Mesodermal cell (in vitro differentiated cells): ENCODE measurements at regions not wholly inside any gene's neighbourhood (a gene's known extent, or its start where the extent isn't known, plus 50 kb on each side); places are given as distances from the start of the nearest gene placed in this dataset.

Experiments
- H3K27ac ChIP-seq: 2 replicates; pipeline ENCODE4 v1.7.0; 2013; ENCODE audit warnings: mild to moderate bottlenecking, low read depth, low read length, moderate library complexity; ENCODE audit not compliant: severe bottlenecking
- H3K36me3 ChIP-seq: 2 replicates; pipeline ENCODE4 v1.7.1; 2013; ENCODE audit warnings: mild to moderate bottlenecking, low read length, moderate library complexity; ENCODE audit not compliant: control insufficient read depth, insufficient read depth
- H3K4me1 ChIP-seq: one replicate; pipeline ENCODE4 v1.7.1; 2013; ENCODE audit warnings: mild to moderate bottlenecking, low read length; ENCODE audit not compliant: insufficient read depth, control insufficient read depth, poor library complexity, severe bottlenecking
- H3K4me3 ChIP-seq: 2 replicates; pipeline ENCODE4 v1.7.0; 2013; ENCODE audit warnings: low read length, control low read depth, mild to moderate bottlenecking; ENCODE audit not compliant: insufficient read depth, poor library complexity, severe bottlenecking; ENCODE audit errors: extremely low read depth
- H3K9me3 ChIP-seq: 2 replicates; pipeline ENCODE4 v1.7.1; 2013; ENCODE audit warnings: mild to moderate bottlenecking, low read length, moderate library complexity; ENCODE audit not compliant: control insufficient read depth
- WGBS, 2 experiments: methylation state at CpG; one replicate each; pipeline ENCODE4 v1.1.5; 2013; ENCODE audit warnings: missing lambda C conversion rate in 2 of 2; ENCODE audit not compliant: insufficient coverage in 2 of 2; 5-methylcytosine and 5-hydroxymethylcytosine counted together

DNA sequence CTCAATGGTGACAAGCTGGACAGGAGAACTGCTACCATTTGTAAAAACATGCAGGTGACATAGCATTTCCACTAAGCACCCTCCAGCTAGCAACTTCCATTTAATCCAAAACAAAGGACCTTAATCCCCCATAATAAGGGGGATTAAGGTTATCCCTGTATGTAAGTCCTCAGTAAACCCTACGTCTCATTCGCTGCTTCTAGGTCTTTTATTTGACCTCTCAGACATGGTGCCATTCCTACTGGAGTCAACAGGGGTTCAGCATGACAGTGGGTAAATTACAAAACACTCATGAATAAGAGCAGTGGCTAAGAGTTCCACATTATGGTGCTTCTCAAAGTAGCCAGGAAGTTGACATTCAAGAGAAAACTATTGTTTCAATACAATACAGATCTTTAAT, 121.8 kb upstream of the CAV2 start:
- Histone ChIP-seq H3K4me1 (no peaks in the 10 kb centered on the region), H3K4me3 (no peak overlapping the region), H3K36me3 (no peaks in the 10 kb centered on the region), H3K27ac (no peak overlapping the region), H3K9me3 (no peaks in the 10 kb centered on the region)
- 86 to 100% methylated on average over 2 of the region's 2 CpGs for whole genome bisulfite sequencing, 2 experiments

DNA sequence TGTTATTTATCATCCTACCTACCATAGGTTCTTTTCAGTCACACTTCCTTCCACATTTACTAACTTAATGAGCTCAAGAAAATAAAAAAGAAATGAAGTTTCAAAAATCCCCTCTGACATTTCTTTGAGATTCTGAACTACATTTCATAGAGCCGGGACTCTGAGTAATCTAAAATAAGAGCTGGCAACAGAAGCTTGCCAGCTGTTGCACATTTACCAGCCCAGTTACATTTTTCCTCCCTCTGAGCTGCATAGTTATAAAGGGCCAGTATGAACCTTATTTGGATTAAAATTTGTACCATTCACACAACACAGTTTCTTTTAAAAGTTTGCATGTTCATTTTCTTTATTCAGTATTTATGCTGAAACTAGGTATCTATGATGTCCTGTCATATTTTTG, 119.5 kb upstream of the CAV2 start:
- no peaks in the 10 kb centered on the region for H3K4me1 ChIP-seq
- WGBS, 2 experiments, result 100% methylated on average over 1 of the region's 1 CpG; no CpG with 5 or more reads in 1 of the 2 experiments
- no peak overlapping the region for H3K27ac ChIP-seq
- H3K4me3 ChIP-seq, result no peak overlapping the region
- H3K36me3 ChIP-seq, result no peaks in the 10 kb centered on the region
- H3K9me3 ChIP-seq, result no peaks in the 10 kb centered on the region

DNA sequence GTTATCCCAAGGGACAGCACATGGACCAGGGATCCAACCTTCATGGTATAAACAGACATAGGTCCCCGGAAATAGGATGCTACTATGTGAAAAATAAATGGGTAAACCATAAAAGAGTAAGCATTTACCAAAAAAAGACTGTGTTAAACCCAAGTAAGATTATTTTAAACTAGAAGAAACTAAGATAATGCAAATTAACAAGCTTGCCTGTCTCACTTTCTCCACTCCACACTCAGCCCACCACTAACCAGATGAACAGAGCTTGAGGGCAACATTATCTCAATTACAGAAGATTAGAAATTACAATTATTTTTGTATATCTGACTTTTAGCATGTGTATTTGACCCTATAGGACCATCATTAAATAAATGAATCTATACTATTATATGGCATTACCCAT, 117.2 kb upstream of the CAV2 start:
- Histone ChIP-seq H3K9me3 (no peaks in the 10 kb centered on the region), H3K36me3 (no peaks in the 10 kb centered on the region), H3K27ac (no peak overlapping the region), H3K4me3 (no peak overlapping the region), H3K4me1 (no peaks in the 10 kb centered on the region)
- WGBS, 2 experiments, result no CpG with 5 or more reads among the region's 1 CpG

DNA sequence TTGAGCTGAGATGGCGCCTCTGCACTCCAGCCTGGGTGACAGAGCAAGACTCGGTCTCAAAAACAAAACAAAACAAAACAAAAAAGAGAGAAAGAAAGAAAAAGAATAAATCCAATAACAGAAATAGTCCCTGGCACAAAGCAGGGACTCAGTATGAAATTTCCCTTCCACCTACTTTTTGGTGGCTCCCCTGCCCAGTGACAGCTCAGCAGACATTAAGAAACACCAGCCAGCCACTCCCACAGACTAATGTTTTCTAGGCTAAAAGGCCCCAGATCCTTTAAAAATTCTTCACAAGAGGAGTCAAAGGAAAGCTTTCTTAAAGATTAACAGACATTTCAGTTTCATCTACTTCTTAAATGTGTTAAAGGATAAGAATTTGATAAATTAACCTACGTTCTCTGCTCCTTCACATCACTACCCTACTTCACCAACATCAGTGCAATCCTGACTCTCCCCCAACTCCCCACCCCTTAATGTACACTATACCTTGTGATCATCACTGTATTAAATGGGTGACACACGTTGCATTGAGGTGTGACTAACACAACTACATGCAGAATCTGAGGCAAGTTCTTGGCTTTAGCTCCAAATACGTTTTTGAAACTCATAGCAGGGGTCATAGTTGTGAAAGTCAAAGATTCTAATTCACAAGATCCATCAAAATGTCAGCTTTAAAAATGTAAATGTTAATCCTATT, 114.5 kb upstream of the CAV2 start:
- Histone ChIP-seq H3K36me3 (no peaks in the 10 kb centered on the region), H3K4me3 (no peak overlapping the region), H3K27ac (no peak overlapping the region), H3K9me3 (no peaks in the 10 kb centered on the region), H3K4me1 (no peaks in the 10 kb centered on the region)
- WGBS, 2 experiments, result 33 to 60% methylated on average over 1 of the region's 5 CpGs

DNA sequence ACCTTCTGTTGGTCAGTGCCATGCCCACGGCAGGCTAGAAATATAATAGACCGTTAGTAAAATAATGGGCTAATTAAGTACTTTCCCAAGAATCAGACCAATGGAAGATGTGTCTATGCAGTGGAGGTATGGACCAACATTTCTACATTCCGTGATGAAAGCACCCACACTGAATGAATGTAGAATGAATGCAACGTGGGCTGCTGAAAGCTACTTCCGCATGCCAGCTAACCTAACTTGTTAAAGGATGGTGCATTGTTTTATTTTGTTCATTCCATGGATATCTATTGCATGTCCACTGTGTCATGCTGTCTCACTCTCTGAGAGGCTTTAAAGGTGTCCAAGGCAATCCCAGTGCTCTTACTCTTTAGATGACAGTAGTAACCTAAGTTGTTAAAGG, 112.9 kb upstream of the CAV2 start:
- Histone ChIP-seq H3K36me3 (no peaks in the 10 kb centered on the region), H3K4me3 (no peak overlapping the region), H3K4me1 (no peaks in the 10 kb centered on the region), H3K27ac (no peak overlapping the region), H3K9me3 (no peaks in the 10 kb centered on the region)
- 92 to 93% methylated on average over 2 to 4 of the region's 5 CpGs for WGBS, 2 experiments

DNA sequence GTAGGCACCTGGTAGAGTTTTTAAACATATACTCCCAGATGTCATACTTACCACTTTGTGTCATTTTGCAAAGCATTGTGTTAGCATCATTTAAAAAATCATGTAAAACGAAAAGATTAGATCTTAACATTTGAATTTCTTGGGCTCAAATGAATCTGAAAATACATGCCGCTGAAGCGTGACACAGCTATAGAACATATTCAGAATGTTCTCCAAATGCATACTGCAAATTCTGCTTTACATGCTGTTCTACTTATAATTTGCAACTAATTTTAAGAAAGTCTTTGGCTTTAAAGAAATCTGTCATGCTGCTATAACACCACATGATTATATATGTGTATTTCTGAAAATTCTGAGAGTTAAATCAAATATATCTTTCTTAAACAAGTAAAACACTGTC, 109.2 kb upstream of the CAV2 start:
- Histone ChIP-seq H3K4me3 (no peak overlapping the region), H3K4me1 (peaks cover 25% of the 10 kb centered on the region), H3K27ac (no peak overlapping the region), H3K9me3 (no peaks in the 10 kb centered on the region), H3K36me3 (no peaks in the 10 kb centered on the region)
- WGBS, 2 experiments, result 80 to 94% methylated on average over 3 of the region's 3 CpGs

DNA sequence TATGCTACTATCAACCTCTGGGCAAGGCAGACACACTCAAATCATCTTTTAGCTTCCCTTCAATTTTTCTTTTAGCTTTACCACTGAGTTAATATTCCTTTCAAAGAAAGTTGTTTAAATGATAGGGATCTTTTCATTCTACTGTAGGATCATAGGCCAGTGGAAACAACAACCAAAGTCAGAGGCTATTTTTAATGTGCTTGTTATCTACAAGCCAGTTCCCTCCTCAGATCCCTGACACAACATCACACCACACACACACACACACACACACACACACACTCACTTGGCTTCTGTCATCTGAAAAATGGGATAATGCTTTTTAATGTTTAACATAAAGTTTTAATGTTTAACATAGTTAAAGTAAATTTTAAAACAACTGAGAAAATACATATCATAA, 106.7 kb upstream of the CAV2 start:
- Histone ChIP-seq H3K4me3 (no peak overlapping the region), H3K27ac (no peak overlapping the region), H3K4me1 (peaks cover 34% of the 10 kb centered on the region), H3K9me3 (no peaks in the 10 kb centered on the region), H3K36me3 (no peaks in the 10 kb centered on the region)

DNA sequence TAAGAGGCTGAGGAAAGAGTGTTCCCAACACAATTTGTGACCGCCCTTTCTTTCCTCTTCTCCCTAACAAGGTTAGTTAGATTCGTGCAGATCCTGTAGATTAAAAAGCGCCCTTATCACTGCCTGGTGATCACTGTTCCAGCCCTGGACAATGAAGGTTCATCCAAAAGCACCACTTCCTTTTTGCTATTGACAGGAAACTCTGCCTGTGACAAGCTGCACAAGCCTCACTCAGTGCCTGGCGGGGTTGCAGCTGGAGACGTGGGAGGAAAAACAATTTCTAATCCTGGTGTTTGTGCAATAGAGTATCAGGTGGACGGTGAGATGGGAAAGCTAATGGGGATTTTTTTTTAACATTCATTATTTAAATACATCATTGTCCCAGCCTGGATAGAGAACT, 105.9 kb upstream of the CAV2 start:
- Histone ChIP-seq H3K4me1 (peaks cover 36% of the 10 kb centered on the region), H3K27ac (peak overlapping the region; percentile 58), H3K9me3 (peaks cover 7% of the 10 kb centered on the region), H3K4me3 (no peak overlapping the region), H3K36me3 (no peaks in the 10 kb centered on the region)
- 78 to 82% methylated on average over 2 to 3 of the region's 6 CpGs for WGBS, 2 experiments

DNA sequence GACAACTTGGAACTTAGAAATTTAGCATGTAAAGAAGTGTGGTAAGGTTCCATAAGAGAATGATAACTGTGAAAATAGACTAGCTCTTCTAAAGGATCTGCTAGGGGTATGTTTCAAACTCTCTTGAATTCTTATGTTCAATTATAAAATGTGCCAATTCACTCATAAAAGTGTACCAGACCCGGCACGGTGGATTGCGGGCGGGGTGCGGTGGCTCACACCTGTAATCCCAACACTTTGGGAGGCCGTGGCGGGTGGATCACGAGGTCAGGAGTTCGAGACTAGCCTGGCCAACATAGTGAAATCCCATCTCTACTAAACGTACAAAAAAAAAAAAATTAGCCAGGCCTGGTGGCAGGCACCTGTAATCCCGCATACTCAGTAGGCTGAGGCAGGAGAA, 105.4 kb upstream of the CAV2 start:
- H3K27ac ChIP-seq, result no peak overlapping the region
- H3K36me3 ChIP-seq, result no peaks in the 10 kb centered on the region
- H3K4me1 ChIP-seq, result peaks cover 37% of the 10 kb centered on the region
- 85 to 96% methylated on average over 8 to 10 of the region's 11 CpGs for WGBS, 2 experiments
- no peak overlapping the region for H3K4me3 ChIP-seq
- peaks cover 9% of the 10 kb centered on the region for H3K9me3 ChIP-seq

DNA sequence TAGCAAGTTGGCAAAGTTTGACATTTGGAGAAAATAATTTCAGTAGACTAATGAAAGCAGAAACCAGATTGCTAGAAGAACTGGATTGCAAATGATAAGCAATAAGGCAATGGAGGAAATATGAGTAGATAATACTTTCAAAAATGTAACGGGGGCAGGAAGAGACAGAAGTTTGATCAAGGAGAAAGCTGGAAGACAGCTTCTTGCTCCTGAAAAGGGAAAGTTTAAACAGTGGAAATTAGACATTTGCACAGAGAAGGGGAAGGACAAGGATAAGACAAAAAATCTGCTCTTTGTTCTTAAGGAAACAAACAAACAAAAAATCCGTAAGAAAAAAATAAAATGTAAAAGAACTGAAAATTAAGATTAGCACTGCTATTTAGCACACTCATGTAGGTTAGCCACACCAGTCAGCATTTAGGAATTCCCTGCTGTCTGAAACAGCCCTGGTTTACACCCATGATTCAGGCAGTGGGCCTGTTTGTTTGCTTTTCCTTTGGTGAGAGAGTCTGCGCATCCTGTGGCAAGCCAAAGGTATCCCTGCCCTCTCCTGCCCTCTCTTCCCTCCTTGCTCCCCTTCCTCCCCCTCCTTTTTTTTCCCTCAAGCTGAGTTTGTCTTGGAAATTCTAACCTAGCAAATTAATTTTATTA, 104.3 kb upstream of the CAV2 start:
- peak overlapping the region; percentile 89 for H3K27ac ChIP-seq
- peaks cover 9% of the 10 kb centered on the region for H3K9me3 ChIP-seq
- H3K36me3 ChIP-seq, result no peaks in the 10 kb centered on the region
- WGBS, 2 experiments, result 79 to 89% methylated on average over 1 of the region's 3 CpGs
- H3K4me1 ChIP-seq, result peaks cover 48% of the 10 kb centered on the region
- H3K4me3 ChIP-seq, result no peak overlapping the region

DNA sequence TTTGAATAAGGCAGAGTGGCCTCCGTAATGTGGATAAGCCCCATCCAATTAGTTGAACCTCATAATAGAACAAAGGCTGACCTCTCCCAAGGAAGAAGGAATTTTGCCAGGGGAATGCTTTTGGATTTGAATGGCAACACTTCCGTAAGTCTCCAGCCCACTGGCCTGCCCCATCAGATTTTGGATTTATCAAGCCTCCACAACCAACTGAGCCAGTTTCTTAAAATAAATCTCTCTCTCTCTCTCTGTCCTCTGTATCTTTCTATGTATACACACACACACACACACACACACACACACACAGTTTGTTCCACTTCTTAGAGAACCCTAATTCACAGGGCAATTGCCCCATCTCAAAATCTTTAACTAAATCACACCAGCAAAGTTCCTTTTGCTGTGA, 100.9 kb upstream of the CAV2 start:
- Histone ChIP-seq H3K36me3 (no peaks in the 10 kb centered on the region), H3K4me1 (peaks cover 43% of the 10 kb centered on the region), H3K9me3 (peaks cover 9% of the 10 kb centered on the region), H3K4me3 (no peak overlapping the region), H3K27ac (no peak overlapping the region)
- 83 to 100% methylated on average over 1 to 2 of the region's 2 CpGs for WGBS, 2 experiments
